Renal cortex interstitium (tissue), 11 donors: ENCODE measurements at regions not wholly inside any gene's neighbourhood (a gene's known extent, or its start where the extent isn't known, plus 50 kb on each side); places are given as distances from the start of the nearest gene placed in this dataset.
"Not testable (repeated sequence)": the region's sequence is repeated elsewhere in the genome, so short reads cannot be mapped to it uniquely, and the experiment has no call there.

Experiments
- DNase-seq, 11 donors: peaks; one replicate each; pipeline ENCODE4 v3.0.0-alpha.2; 2013; ENCODE audit warnings: low read depth in 9 of 11, low spot score in 4 of 11; ENCODE audit errors: extremely low read depth in 1 of 11

DNA sequence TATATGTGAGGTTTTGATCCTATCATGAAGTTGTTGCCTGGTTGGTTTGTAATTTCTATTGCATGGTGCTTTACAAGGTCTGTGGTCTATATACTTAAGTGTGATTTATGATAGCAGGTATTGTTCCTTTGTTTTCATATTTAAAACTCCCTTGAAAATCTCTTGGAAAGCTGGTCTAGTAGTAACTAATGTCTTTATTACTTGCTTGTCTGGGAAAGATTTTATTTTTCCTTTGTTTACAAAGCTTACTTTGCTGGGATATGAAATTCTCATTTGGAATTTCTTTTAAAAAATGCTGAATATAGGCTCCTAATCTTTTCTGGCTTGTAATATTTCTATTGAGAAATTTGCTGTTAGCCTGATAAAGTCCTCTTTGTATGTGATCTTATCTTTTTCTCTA lies 862.9 kb upstream of the NXPH2 start:
- no peak for DNase-seq

DNA sequence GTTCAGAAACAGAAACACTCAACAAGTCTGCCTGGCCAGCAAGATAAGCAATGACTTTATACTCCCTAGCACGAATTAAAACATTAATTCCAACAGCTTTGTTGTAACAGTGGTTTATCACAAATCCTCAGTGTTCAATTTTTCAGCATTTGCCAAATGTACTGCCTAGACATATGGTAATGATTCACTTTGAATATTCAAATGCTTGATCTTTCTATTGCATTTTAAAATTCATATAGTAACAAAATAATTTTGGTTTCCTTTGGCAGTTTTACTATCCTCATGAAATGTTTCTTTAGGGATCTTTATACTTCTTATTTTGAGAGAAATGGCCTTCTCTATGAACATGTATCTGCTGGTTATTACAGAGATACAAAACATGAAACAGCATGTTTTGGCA lies 851.8 kb upstream of the NXPH2 start:
- DNase-seq = no peak

DNA sequence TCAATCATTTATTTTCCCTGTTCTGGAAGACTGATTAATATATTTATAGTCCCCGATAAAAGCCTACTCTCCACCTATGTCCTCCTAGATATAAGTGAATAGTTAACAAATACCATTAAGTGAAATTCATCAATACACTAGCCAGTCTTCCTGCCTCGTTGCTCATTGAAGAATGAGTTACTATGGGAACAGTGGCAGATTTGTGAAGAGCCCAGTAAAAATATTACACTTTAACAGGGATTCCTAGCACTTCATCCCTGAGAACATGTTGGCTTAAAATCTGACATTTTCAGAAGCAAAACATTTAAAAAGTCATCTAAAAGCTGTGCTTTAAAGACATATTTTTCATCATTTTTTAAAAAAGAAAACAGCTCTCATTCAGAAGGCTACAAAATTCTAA lies 848.7 kb upstream of the NXPH2 start:
- no peak for DNase-seq

DNA sequence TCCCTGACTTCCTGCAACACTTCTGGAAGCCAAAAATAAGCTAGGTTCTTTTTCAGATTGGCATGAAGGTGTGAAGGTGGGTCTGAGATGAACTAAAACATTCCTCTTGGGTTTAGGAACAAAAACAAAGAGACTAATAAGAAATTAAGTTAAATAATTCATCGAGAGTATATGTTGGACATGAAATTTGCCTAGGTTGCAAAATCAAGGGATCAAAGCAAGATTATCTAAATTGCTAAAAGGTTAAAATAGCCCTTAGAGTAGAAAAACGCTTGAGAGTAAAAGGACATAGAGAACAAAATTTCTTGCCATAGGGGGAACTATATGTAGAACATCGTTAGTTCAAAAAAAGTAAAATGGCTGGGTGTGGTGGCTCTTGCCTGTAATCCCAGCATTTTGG lies 845.9 kb upstream of the NXPH2 start:
- no peak for DNase-seq

DNA sequence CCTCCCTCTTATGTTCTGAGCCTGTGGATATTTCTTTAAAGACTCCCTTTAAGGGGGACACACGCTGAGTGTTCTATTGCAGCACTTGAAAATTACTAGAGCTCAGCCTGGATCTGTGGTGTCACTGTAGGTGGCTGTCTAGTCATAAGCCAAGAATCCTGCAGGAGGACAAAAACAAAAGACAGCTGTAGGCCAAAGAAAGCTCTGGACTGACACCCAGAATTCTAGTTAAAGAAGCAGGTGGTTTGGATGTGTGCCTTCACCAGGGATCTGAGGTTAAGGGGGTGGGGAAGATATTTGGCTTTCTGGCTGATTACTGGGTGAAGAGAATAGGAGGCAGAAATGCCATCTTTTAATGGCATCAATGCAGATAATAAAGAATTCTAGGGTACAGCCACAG lies 842.5 kb upstream of the NXPH2 start:
- DNase-seq = no peak

DNA sequence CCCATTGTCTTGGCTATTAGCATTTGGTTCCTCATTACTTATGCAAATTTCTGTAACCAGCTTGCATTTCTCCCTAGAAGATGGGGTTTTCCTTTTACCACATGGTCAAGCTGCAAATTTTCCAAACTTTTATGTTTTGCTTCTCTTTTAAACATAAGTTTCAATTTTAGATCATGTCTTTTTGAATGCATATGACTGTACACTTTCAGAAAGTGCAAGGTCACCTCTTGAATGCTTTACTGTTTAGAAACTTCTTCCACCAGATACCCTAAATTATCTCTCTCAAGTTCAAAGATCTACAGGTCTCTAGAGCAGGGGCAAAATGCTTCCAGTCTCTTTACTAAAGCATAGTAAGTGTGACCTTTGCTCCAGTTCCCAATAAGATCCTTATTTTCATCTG lies 837.6 kb upstream of the NXPH2 start:
- DNase-seq = no peak

DNA sequence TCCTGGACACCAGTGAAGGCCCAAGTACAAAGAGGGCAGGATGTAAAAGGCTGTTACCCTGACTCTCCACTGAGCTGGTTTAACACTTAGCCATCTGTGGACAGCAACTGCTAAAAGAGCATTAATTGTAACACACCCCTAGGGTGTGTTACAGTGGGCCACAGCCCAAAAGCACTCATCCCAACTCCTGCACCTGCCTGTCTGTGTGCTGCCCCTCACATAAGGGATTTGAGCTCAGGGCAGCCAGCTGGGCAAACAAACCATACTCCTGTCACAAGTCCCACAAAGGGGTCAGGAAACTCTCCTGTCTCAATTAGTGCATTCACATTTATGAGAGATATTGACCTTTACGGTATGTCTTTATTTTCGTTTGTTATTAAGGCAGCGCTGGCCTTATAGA lies 833.1 kb upstream of the NXPH2 start:
- no peak for DNase-seq

DNA sequence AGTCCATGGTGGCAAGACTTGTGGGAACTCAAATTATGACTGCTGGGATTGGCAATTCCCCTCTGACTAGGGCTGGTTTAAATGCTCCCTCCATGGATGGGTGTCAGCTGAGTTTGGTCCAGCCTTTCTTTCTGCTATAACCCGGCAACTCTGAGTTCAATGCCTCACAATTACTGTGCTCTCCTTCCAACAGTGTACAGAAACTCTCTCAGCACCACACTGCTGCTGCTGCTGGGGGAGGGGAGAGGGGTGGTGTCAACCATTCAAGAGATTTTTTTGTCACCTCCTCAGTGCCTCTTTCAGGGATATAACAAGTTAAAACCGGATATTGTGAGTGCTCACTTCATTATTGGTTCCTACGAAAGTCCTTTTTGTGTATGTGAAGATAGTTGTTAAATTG lies 830.3 kb upstream of the NXPH2 start:
- no peak for DNase-seq

DNA sequence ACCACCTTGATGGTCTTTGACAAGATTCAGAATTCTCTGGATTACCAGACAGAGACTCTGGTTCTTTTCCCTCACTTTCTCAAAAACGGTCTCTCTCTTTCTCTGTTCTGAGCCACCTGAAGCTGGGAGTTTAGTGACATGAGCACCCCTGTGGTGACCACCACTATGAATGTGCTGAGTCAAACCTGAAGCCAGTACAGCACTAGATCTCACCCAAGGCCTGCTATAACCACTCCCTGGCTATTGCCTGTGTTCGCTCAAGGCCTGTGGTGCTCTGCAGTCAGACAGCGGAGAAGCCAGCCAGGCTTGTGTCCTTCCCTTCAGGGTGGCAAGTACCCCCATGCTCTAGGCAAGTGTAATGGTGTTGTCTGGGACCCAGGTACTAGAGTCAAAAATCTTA lies 828.9 kb upstream of the NXPH2 start:
- DNase-seq = no peak

DNA sequence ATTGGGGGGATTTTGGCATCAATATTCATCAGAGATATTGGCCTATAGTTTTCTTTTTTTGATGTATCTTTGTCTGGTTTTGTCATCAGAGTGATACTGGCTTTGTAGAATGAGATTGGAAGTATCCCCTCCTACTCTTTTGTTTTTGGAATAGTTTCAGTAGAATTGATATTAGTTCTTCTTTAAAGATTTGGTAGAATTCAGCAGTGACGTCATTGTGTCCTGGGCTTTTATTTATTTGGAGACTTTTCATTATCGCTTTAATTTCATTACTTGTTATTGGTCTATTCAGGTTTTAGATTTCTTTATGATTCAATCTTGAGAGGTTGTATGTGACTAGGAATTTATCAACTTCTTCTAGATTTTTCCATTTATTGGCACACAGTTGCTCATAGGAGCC lies 825.5 kb upstream of the NXPH2 start:
- no peak for DNase-seq

DNA sequence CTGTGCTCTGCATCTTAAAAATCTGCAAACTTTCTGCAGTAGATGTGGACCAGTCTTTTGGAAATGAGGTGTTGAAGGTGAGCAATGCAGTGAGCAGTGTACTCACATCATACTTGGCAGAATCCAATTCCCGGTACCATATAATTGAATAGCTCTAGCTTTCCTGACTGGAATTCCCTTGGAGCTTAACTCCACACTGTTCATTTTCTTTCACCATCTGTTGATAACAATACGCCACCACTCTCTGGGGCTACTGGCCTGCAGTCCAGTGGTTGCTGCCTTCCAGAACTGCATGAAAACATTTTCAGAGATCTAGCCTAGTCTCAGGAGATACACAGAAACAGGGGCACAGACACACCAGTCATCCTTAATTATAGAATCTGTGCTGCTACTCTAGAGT lies 820.0 kb upstream of the NXPH2 start:
- no peak for DNase-seq

DNA sequence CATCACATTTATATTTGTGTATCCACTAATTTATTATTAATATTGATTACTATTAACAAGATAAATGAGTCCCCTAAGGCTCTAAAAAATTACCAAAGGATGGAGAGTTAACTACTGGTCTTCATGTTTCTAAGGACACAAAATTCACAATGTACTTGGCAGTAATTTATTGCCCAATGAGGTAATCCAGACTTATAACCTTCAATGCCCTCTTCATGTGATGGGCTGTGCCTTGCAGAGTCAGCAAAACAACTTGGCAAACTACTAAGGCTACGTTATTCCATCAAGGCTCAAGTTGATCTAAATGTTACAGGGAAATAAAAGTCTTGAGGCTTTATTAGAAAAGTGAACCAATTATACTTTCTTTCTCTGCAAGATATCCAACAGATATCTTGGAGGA lies 804.9 kb upstream of the NXPH2 start:
- no peak for DNase-seq

DNA sequence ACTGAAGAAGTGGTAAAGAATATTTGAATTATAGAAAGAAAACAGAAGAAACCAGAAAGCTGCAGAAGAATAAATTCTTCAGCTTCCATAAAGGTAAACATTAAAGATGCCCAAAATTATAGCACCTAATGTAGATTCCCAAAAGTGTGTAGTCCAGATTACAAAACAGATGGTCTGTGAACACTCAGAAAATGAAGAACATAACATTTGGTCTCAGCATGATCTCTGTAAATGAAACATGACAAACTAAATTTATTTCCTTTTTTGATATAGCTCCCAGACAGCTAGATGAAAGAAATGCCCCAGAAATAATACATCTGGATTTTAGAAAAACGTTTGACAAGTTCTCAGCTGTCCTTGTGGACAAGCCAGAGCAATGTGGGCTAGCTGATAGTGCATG lies 794.2 kb upstream of the NXPH2 start:
- no peak for DNase-seq

DNA sequence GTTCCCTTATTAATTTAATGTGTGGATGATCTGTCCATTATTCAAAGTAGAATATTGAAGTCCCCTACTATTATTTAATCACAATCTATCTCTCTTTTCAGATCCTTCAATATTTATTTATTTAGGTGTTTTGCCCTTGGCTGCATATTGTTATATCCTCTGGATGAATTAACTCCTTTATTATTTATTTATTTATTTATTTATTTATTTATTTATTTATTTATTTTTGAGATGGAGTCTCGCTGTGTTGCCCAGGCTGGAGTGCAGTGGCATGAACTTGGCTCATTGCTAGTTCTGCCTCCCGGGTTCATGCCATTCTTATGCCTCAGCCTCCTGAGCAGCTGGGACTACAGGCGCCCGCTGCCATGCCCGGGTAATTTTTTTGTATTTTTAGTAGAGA lies 776.6 kb upstream of the NXPH2 start:
- no peak for DNase-seq

DNA sequence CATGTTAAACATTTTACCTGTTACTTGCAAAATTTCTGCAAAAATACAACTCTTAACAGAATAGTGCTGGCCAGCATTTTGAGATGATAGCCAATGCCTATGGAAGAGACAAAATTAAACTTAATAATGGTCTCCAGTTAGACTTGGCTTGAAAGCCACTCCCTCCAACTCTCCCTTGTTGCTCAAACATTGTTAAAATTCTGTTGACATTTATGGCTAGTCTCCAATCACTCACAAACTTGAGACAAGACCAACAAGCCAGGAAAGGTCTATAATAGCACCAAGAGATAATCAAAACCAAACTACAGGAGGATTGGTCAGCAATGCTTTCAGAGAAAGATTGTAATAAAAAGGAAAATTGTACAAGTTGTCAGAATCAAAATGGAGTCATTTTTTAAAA lies 770.7 kb upstream of the NXPH2 start:
- no peak for DNase-seq

DNA sequence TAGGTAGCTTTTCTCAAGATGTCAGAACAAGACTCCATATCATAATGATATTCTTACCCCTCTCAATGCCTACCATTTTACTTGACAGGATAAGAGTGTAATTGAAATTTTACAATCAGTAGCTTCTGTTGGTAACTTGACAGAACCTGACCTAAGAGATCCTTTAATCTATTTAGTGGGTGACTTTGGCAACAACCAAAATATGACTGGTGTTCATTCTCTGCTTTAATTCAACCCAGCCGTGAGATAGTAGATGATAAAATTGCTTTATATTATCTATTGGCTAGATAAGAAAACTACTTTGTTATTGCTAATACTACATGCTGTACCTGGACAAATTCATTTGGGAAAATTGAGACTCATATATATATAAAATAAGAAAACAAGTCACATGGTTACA lies 770.2 kb upstream of the NXPH2 start:
- DNase-seq = no peak

DNA sequence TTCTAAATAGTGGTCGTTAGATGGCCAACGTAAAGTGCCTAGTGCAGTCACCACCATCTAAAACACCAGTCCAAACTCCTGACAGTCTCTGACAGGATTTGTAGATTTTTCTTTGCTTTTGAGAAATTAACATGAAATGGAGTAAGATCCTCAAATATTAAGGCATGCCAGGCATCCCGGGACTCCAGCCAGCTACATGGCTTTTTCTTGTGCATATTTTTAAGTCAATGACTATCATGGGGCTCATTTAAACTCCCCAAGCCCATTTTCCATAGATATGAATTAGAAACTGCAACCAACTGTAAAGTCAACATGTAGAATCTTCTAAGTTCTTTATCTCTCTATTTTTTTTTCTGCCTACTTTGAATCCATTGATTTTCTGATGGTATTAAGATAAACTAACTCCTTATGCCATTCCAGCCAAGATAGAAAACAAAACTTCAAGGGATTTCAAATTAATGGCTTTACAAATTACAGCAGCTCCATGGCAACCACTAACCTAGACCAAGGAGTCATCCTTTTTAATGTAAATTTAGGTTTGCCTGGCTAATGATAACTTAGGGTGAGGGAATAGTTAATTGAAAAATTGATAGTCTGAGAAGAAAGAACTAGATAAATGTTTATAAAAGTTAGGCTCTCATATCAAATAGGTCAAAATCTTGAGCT lies 764.1 kb upstream of the NXPH2 start:
- DNase-seq = no peak

DNA sequence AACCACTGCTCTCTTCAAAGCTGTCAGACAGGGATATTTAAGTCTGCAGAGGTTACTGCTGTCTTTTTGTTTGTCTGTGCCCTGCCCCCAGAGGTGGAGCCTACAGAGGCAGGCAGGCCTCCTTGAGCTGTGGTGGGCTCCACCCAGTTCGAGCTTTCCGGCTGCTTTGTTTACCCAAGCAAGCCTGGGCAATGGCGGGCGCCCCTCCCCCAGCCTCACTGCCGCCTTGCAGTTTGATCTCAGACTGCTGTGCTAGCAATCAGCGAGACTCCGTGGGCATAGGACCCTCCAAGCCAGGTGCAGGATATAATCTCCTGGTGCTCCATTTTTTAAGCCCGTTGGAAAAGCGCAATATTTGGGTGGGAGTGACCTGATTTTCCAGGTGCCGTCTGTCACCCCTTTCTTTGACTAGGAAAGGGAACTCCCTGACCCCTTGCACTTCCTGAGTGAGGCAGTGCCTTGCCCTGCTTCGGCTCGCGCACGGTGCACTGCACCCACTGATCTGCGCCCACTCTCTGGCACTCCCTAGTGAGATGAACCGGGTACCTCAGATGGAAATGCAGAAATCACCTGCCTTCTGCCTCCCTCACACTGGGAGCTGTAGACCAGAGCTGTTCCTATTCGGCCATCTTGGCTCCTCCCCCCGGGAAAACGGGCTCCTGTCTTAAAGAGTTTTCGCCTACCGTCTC lies 758.3 kb upstream of the NXPH2 start:
- not testable (repeated sequence) for DNase-seq

DNA sequence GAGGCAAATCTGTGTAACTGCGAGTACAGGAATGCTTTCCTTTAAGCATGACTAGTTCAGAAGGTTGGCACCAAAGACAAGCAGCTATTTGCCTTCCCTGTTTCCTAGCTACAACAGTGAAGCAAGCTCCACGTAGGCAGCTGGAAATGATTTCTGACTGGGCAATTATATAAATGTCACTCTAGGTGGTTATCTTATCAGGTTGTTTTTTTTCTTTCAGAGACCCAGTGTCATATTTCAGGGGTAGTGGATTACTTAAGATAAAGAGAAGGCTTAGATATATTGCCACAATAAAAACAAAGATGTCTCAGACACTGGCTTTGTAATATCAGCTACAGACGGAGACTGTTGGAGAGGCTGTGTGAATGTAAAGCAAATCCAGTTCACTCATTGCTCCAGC lies 748.9 kb upstream of the NXPH2 start:
- DNase-seq = peak in 6 of 11 donors; percentile 22 to 62 (median 30)

DNA sequence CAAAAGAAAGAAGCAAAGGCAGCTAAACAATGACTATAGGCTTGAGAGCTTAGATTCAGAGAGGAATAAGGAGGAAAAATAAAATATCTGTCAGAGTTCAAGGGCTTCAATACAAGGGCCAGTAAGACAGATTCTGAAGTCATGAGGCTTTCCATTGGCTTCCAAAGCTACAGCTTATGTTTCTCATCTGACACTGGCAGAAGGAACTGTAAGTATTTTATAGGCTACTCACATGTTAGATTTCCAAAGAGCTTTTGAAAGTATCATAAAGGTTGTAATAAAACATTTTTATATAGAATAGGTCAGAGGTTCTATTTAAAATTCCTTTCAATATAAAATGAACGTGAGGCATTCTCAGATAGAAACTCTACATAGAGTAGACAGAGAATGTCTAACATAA lies 746.6 kb upstream of the NXPH2 start:
- peak in 3 of 11 donors; percentile 9 to 22 (median 10) for DNase-seq

DNA sequence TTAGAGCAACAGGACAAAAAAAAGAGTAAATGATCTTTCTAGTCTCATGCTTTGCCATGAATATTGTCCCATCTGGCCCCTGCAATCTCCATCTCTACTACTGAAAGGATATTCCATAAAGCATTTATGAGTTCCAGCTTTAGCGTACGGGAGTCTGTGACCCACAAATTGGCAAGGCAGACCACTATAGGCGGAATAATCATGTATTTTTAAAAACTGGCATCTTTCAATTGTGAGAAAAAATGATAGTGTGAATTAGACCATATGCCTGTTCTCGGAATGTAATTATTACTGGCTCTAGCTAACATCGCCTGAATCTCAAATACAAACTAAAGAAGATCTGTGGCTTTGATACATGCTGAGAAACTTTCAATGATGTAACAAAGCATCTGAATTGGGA lies 738.1 kb upstream of the NXPH2 start:
- DNase-seq = no peak
